ENCODE measurements at regions not wholly inside any gene's neighbourhood (a gene's known extent, or its start where the extent isn't known, plus 50 kb on each side); places are given as distances from the start of the nearest gene placed in this dataset.

GRCh38 chr1:22267413-22268175, 124.7 kb upstream of the WNT4 start:
- H3K4me1 Mint-ChIP-seq (ENCODE audit: low read depth) = no peaks in the 10 kb centered on the region
- no peaks in the 10 kb centered on the region for H3K9me3 Mint-ChIP-seq
- no peak overlapping the region for H3K27ac Mint-ChIP-seq
- ATAC-seq (replicated peaks in 1 of 2) = no peak
- no peaks in the 10 kb centered on the region for H3K36me3 Mint-ChIP-seq (ENCODE audit: insufficient read depth in 2 of 2)
- no peaks in the 10 kb centered on the region for H3K27me3 Mint-ChIP-seq (ENCODE audit: low read depth)
- no peak for DNase-seq
- H3K4me3 Mint-ChIP-seq = no peak overlapping the region

DNA sequence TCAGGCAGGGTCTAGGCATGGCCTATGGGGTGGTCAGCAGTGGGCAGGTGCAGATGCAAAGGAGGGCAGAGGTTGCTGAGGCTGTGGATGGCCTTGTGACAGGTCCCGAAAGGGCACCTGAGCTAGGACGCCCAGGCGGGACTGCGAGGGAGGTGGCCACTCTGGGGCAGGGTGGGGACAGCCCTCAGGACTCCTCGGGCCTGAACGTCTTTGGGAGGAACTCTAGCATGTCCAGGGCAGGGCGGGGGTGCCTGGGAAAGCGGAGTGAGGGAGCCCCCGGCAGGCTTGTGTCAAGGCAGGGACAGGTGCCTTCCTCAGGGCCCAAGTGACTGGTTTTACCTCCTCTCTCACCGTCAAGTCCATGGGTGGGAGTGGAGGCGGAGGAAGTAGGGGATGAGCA, 125.4 kb upstream of the WNT4 start:
- H3K27me3 Mint-ChIP-seq (ENCODE audit: low read depth) = no peaks in the 10 kb centered on the region
- H3K4me1 Mint-ChIP-seq (ENCODE audit: low read depth) = no peaks in the 10 kb centered on the region
- no peak overlapping the region for H3K27ac Mint-ChIP-seq
- ATAC-seq (replicated peaks in 1 of 2) (no peak), DNase-seq (no peak)
- H3K9me3 Mint-ChIP-seq = no peaks in the 10 kb centered on the region
- no peaks in the 10 kb centered on the region for H3K36me3 Mint-ChIP-seq (ENCODE audit: insufficient read depth in 2 of 2)
- no peak overlapping the region for H3K4me3 Mint-ChIP-seq

DNA sequence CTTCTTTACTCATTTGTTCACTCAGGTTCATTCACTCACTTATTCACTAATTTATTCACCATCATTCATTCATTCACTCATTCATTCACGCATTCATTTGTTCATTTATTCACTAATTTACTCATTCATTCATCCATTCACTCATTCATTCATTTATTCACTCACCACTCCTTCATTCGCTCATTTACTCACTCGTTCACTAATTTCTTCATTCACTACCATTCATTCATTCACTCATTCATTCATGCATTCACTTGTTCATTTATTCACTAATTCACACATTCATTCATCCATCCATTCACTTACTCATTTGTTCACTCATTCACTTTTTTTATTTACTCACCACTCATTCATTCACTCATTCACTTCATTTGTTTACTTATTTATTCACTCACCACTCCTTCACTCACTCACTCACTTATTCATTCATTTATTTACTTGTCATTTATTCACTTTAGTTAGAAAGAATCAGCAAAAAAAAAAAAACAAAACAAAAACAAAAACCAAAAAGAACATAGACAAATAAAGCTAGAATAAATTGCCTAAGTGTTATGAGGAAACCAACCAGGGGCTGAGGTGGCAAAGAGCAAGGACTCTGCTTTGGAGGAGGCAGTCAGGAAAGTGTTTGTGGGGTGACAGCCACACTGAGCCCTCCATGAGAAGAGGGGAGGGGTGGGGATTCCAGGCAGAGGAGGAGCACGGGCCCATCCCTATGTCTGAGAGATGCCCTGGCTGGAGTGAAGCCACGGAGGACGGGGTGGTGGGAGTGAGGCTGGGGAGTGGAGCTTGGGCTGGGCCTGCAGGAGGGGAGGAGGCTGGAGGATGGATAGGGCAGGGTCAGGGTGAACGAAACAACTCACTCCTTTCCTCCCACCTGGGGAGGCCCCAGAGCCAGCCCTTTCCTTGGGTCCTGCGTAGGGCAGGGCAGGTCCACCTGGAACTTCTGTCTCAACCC, 129.2 kb upstream of the WNT4 start:
- H3K4me3 Mint-ChIP-seq = no peak overlapping the region
- no peaks in the 10 kb centered on the region for H3K9me3 Mint-ChIP-seq
- ATAC-seq (replicated peaks in 1 of 2) (no peak), DNase-seq (no peak)
- peaks cover 3% of the 10 kb centered on the region for H3K27me3 Mint-ChIP-seq (ENCODE audit: low read depth)
- H3K36me3 Mint-ChIP-seq (ENCODE audit: insufficient read depth in 2 of 2) = no peaks in the 10 kb centered on the region
- H3K27ac Mint-ChIP-seq = no peak overlapping the region
- H3K4me1 Mint-ChIP-seq (ENCODE audit: low read depth) = no peaks in the 10 kb centered on the region

GRCh38 chr1:22273686-22274681, 131.1 kb upstream of the WNT4 start:
- Mint-ChIP-seq H3K4me3 (no peak overlapping the region), H3K36me3 (ENCODE audit: insufficient read depth in 2 of 2) (no peaks in the 10 kb centered on the region), H3K4me1 (ENCODE audit: low read depth) (no peaks in the 10 kb centered on the region), H3K27ac (no peak overlapping the region), H3K27me3 (ENCODE audit: low read depth) (peaks cover 8% of the 10 kb centered on the region), H3K9me3 (no peaks in the 10 kb centered on the region)
- DNase-seq (no peak), ATAC-seq (replicated peaks in 1 of 2) (no peak)

DNA sequence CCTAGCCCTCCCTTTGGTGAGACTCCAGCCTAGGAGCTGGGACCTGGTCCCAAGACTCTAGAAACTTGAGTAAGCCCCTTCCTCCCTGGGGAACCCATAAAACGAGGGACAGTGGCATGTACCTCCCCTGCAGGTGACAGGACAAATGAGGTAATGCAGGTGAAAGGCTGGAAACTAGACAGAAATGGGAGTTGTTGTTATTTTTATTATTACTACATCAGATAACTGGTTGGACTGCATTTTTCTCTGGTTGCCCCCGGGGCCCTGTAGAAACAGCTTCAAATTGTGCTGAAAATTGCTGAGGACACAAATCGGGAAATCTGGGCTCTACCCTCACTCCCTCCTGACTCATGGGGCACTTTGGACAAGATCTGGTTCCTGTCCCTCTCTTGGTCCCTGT, 132.3 kb upstream of the WNT4 start:
- Mint-ChIP-seq H3K36me3 (ENCODE audit: insufficient read depth in 2 of 2) (no peaks in the 10 kb centered on the region), H3K4me1 (ENCODE audit: low read depth) (no peaks in the 10 kb centered on the region), H3K27me3 (ENCODE audit: low read depth) (peaks cover 11% of the 10 kb centered on the region), H3K9me3 (no peaks in the 10 kb centered on the region), H3K4me3 (no peak overlapping the region), H3K27ac (no peak overlapping the region)
- DNase-seq (no peak), ATAC-seq (replicated peaks in 1 of 2) (no peak)

DNA sequence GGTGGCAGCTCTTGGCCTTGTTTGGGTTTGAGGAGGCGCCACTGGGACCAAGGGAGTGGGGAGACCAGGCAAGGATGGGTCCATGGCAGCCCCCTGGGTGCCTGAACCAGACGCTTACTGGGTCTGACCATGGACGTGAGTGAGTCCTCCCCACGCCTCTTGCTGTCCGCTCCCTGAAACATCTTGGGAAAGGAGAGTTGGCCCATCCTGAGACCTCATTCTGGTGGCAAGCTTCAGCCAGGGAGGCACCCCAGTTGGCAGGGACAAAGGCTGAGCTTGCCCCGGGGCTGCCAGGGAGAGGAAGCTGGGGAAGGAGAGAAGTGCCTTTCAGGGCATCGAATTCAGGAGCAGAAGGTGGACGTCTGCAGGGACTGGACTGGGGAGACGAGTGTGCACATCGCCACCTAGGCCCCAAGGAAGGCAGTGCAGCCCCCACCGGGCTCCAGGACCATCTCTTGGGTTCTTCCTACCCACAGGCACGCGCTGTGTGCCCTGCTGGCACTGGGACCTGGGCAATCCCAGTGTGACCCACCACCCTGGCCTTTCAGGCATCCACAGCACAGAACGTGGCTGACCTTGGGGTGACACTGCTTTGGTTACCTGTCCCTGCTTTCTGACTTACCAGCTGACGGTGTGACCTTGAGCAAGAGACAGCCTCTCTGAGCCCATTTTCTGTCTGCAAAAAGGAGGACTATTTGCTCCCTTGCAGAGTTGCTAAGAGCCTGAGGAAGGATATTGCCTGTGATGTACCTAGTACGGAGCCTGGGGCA, 132.9 kb upstream of the WNT4 start:
- peaks cover 11% of the 10 kb centered on the region for H3K27me3 Mint-ChIP-seq (ENCODE audit: low read depth)
- H3K4me1 Mint-ChIP-seq (ENCODE audit: low read depth) = no peaks in the 10 kb centered on the region
- ATAC-seq (replicated peaks in 1 of 2) (peak; percentile 62), DNase-seq (peak; percentile 40 to 49)
- H3K27ac Mint-ChIP-seq = no peak overlapping the region
- H3K36me3 Mint-ChIP-seq (ENCODE audit: insufficient read depth in 2 of 2) = no peaks in the 10 kb centered on the region
- H3K9me3 Mint-ChIP-seq = no peaks in the 10 kb centered on the region
- H3K4me3 Mint-ChIP-seq = no peak overlapping the region

- no peaks in the 10 kb centered on the region for H3K36me3 Mint-ChIP-seq (ENCODE audit: insufficient read depth in 2 of 2)
- no peak for DNase-seq
- H3K9me3 Mint-ChIP-seq = no peaks in the 10 kb centered on the region
- no peak overlapping the region for H3K4me3 Mint-ChIP-seq
- H3K4me1 Mint-ChIP-seq (ENCODE audit: low read depth) = no peaks in the 10 kb centered on the region
- peaks cover 13% of the 10 kb centered on the region for H3K27me3 Mint-ChIP-seq (ENCODE audit: low read depth)
- ATAC-seq (replicated peaks in 1 of 2) = no peak
- H3K27ac Mint-ChIP-seq = no peak overlapping the region
These were observed 133.5 kb upstream of the WNT4 start for GRCh38 chr1:22276396-22276748.

DNA sequence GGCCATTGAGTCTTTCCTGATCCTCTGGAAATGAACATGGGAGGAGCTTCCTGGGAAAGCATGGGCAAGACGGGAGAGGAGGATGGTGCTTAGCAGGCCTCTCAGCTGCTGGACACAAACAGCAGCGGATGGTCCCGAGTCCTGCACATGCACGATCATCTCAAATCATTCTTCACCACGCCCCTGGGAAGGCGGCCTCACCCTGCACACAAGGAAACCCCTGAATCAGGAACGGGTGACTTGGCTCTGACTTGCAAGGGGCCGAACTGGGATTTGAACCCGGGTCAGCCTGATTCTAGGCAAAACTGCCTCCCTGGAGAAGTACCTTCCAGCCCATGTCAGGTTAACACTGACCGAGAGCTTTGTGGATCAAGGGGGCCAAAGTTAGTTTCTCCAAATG, 134.8 kb upstream of the WNT4 start:
- no peak overlapping the region for H3K27ac Mint-ChIP-seq
- ATAC-seq (replicated peaks in 1 of 2) (no peak), DNase-seq (no peak)
- H3K27me3 Mint-ChIP-seq (ENCODE audit: low read depth) = peaks cover 26% of the 10 kb centered on the region
- H3K36me3 Mint-ChIP-seq (ENCODE audit: insufficient read depth in 2 of 2) = no peaks in the 10 kb centered on the region
- H3K4me3 Mint-ChIP-seq = no peak overlapping the region
- no peaks in the 10 kb centered on the region for H3K4me1 Mint-ChIP-seq (ENCODE audit: low read depth)
- H3K9me3 Mint-ChIP-seq = no peaks in the 10 kb centered on the region

DNA sequence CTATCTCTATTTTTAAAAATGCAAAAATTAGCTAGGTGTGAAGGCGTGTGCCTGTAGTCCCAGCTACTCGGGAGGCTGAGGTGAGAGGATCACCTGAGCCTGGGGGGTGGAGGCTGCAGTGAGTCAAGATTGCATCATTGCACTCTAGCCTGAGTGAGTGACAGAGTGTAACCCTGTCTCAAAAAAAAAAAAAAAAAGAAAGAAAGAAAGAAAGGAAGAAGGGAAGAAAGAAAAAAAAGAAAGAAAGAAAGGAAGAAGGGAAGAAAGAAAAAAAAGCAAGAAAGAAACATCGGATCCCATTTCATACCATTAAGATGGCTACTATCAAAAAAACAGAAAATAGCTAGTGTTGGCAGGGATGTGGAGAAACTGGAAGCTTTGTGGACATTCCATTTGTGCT, 136.8 kb upstream of the WNT4 start:
- Mint-ChIP-seq H3K27ac (no peak overlapping the region), H3K27me3 (ENCODE audit: low read depth) (peaks cover 43% of the 10 kb centered on the region), H3K4me1 (ENCODE audit: low read depth) (no peaks in the 10 kb centered on the region), H3K36me3 (ENCODE audit: insufficient read depth in 2 of 2) (no peaks in the 10 kb centered on the region), H3K4me3 (no peak overlapping the region), H3K9me3 (no peaks in the 10 kb centered on the region)
- DNase-seq = no peak
- no peak for ATAC-seq (replicated peaks in 1 of 2)

GRCh38 chr1:22280526-22280925, 137.6 kb upstream of the WNT4 start:
- Mint-ChIP-seq H3K4me1 (ENCODE audit: low read depth) (no peaks in the 10 kb centered on the region), H3K27ac (no peak overlapping the region), H3K36me3 (ENCODE audit: insufficient read depth in 2 of 2) (no peaks in the 10 kb centered on the region), H3K4me3 (no peak overlapping the region), H3K9me3 (no peaks in the 10 kb centered on the region), H3K27me3 (ENCODE audit: low read depth) (peaks cover 43% of the 10 kb centered on the region)
- ATAC-seq (replicated peaks in 1 of 2) = no peak
- DNase-seq = no peak

DNA sequence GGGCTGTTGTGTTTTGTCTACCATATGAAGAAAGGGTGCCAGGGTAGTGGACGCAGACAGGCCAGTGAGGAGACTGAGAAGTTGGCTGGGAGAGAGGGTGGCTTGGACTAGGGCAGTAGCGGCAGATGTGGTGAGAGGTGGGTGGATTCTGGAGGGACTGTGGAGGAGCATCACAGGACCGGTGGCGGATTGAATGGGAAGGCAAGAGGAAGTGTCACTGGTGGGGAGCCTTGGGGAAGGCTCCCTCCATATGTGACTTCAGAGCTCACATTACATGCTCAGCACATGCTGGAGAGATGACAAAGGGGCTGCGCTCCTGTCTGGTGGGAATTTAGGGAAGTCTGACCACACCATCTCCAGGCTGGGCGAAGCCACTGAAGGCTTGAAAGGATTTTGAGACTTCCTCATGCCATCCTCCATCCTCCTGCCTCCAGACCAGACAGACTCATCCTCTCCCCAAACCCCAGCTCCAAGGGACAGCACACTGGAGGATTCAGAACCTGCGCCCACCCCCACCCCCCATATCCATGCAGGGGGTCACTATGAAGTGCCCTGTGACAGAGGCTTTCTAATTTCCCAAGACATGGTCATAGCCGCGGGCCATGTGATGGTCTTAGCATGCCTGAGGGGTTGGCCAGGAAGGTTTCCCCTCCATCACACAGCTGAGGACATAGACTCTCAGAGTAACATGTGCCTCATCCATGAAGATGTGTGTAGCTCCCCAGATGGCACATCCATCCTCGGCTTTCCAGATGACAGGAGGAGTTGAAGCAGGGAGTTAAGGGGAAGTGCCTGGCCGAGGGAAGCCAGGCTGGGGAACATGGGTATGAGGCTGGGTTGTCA, 138.8 kb upstream of the WNT4 start:
- H3K27ac Mint-ChIP-seq = no peak overlapping the region
- H3K4me1 Mint-ChIP-seq (ENCODE audit: low read depth) = no peaks in the 10 kb centered on the region
- ATAC-seq (replicated peaks in 1 of 2) (no peak), DNase-seq (no peak)
- H3K9me3 Mint-ChIP-seq = no peaks in the 10 kb centered on the region
- no peak overlapping the region for H3K4me3 Mint-ChIP-seq
- H3K27me3 Mint-ChIP-seq (ENCODE audit: low read depth) = peaks cover 43% of the 10 kb centered on the region
- H3K36me3 Mint-ChIP-seq (ENCODE audit: insufficient read depth in 2 of 2) = no peaks in the 10 kb centered on the region

Measured in activated T-cell treated with anti-CD3 and anti-CD28 coated beads, Interleukin-2, amount 50 U/mL, for 72 hours (primary cell).